Sigmoid colon (tissue), 6 donors: ENCODE measurements at regions not wholly inside any gene's neighbourhood (a gene's known extent, or its start where the extent isn't known, plus 50 kb on each side); places are given as distances from the start of the nearest gene placed in this dataset.

Experiments
- DNase-seq: peaks from one replicate; pipeline ENCODE4 v3.0.0-alpha.2; 2019
- H3K27ac ChIP-seq, 4 donors: fragments of 200-600 bp; sonication (generic); one replicate each; pipeline ENCODE4 v1.5.1; 2016 to 2019; ENCODE audit warnings: mild to moderate bottlenecking in 1 of 4
- H3K27me3 ChIP-seq, 3 donors: fragments of 200-600 bp; sonication (generic); one replicate each; pipeline ENCODE4 v1.5.1; 2019; ENCODE audit warnings: mild to moderate bottlenecking in 1 of 3
- H3K36me3 ChIP-seq, 4 donors: fragments of 200-600 bp; sonication (generic); one replicate each; pipeline ENCODE4 v1.5.1; 2016 to 2019
- H3K4me1 ChIP-seq, 4 donors: fragments of 200-600 bp; sonication (generic); one replicate each; pipeline ENCODE4 v1.5.1; 2017 to 2019
- H3K4me3 ChIP-seq, 4 donors: fragments of 200-600 bp; sonication (generic); one replicate each; pipeline ENCODE4 v1.5.1; 2017 to 2019; ENCODE audit warnings: mild to moderate bottlenecking in 2 of 4, moderate library complexity in 1 of 4
- H3K9me3 ChIP-seq, 4 donors: fragments of 200-600 bp in 3 of 4; sonication (generic) in 3 of 4; one replicate each; pipeline versions ENCODE4 v1.5.1 to v1.6.1; 2013 to 2019
- EP300 ChIP-seq, 4 donors: sonication (generic); formaldehyde crosslinking; IDR thresholded peaks; one replicate each; pipeline ENCODE4 v1.6.1; 2017; ENCODE audit warnings: antibody characterized with exemption in 4 of 4
- POLR2A ChIP-seq, 2 donors: fragments of 450-650 bp; IDR thresholded peaks; one replicate each; pipeline ENCODE4 v1.6.1; 2016; ENCODE audit warnings: antibody characterized with exemption in 2 of 2, mild to moderate bottlenecking in 2 of 2, moderate library complexity in 2 of 2
- POLR2AphosphoS5 ChIP-seq, 4 donors: sonication (generic); formaldehyde crosslinking; IDR thresholded peaks; one replicate each; pipeline ENCODE4 v1.6.1; 2017; ENCODE audit warnings: antibody characterized with exemption in 4 of 4
- WGBS, 2 donors: extraction: QIAGEN DNeasy Blood & Tissue Kit; methylation state at CpG; one replicate each; pipeline ENCODE4 v1.1.7; 2013; 5-methylcytosine and 5-hydroxymethylcytosine counted together
- intact Hi-C: fragments of 100-400 bp; cut with DNase I; formaldehyde crosslinking; loops from one replicate; pipeline ENCODE4 v1.15.1; 2023
- TF ChIP-seq, protein P1 (sequence below), 4 experiments: fragments of 450-650 bp in 3 of 4; fragments of 200-600 bp in 1 of 4; IDR thresholded peaks; one replicate each; pipeline ENCODE4 v1.5.1; 2016 to 2019; ENCODE audit warnings: antibody characterized with exemption in 4 of 4, mild to moderate bottlenecking in 3 of 4, moderate library complexity in 2 of 4
- donor health status: healthy with polysubstance abuse.
- donor health status: healthy.

DNA sequence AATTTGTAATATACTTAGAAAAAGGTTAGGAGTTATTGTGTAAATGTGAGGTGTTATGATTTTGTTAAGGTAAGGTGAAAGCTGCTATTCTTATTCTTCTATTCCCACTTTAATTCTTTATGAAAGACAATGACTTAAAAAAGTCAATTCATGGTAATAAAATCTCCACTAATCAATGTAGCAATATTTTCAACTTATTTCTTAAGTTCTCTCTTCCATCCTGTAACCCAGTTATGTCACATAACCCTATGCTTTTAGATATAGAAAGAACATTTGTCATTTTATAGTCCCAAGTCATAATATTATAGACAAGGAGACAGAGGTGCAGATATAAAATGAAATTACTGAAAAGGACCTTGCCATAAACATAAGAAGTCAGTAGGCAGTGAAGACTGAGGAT is 157.9 kb upstream of the SLC7A11 start:
- TF ChIP-seq POLR2A (IDR thresholded peaks at IDR 0.05) (no peak), POLR2AphosphoS5 (IDR thresholded peaks at IDR 0.05) (no peak), EP300 (IDR thresholded peaks at IDR 0.05) (no peak)
- TF ChIP-seq, protein P1, sequence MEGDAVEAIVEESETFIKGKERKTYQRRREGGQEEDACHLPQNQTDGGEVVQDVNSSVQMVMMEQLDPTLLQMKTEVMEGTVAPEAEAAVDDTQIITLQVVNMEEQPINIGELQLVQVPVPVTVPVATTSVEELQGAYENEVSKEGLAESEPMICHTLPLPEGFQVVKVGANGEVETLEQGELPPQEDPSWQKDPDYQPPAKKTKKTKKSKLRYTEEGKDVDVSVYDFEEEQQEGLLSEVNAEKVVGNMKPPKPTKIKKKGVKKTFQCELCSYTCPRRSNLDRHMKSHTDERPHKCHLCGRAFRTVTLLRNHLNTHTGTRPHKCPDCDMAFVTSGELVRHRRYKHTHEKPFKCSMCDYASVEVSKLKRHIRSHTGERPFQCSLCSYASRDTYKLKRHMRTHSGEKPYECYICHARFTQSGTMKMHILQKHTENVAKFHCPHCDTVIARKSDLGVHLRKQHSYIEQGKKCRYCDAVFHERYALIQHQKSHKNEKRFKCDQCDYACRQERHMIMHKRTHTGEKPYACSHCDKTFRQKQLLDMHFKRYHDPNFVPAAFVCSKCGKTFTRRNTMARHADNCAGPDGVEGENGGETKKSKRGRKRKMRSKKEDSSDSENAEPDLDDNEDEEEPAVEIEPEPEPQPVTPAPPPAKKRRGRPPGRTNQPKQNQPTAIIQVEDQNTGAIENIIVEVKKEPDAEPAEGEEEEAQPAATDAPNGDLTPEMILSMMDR (IDR thresholded peaks at IDR 0.05) = no peak
- no peaks in the 10 kb centered on the region for H3K27me3 ChIP-seq
- H3K27ac ChIP-seq = no peak overlapping the region
- no peaks in the 10 kb centered on the region for H3K36me3 ChIP-seq
- DNase-seq = no peak
- H3K9me3 ChIP-seq = no peaks in the 10 kb centered on the region
- no peak overlapping the region for H3K4me3 ChIP-seq
- intact Hi-C loops = no loop called here
- peaks cover 0 to 15% (median 11%) of the 10 kb centered on the region in 4 donors for H3K4me1 ChIP-seq

DNA sequence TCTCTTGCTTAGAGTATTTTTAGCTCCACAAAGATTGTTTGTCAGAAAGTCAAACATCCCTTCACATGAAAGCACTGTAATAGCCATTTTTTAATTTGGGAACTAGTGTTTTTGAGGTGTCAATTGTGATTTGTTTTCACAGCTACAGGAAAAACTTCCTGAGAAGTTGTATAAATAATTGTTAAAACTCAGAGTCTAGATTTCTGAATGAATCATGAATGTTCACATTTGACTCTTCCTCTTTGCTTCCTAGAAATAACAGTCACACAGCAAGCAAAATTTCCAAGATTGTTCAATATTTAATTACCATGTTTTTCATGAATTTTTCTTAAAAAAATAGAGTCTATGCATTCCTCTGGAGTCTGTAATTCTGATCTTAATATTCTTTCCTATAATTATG is 156.9 kb upstream of the SLC7A11 start:
- TF ChIP-seq, protein P1 (IDR thresholded peaks at IDR 0.05) = no peak
- TF ChIP-seq EP300 (IDR thresholded peaks at IDR 0.05) (no peak), POLR2AphosphoS5 (IDR thresholded peaks at IDR 0.05) (no peak), POLR2A (IDR thresholded peaks at IDR 0.05) (no peak)
- no peak for DNase-seq
- H3K36me3 ChIP-seq = no peaks in the 10 kb centered on the region
- no peak overlapping the region for H3K4me3 ChIP-seq
- intact Hi-C loops = no loop called here
- no peaks in the 10 kb centered on the region for H3K27me3 ChIP-seq
- no peaks in the 10 kb centered on the region for H3K9me3 ChIP-seq
- H3K4me1 ChIP-seq = peaks cover 0 to 15% (median 9%) of the 10 kb centered on the region in 4 donors
- H3K27ac ChIP-seq = no peak overlapping the region

DNA sequence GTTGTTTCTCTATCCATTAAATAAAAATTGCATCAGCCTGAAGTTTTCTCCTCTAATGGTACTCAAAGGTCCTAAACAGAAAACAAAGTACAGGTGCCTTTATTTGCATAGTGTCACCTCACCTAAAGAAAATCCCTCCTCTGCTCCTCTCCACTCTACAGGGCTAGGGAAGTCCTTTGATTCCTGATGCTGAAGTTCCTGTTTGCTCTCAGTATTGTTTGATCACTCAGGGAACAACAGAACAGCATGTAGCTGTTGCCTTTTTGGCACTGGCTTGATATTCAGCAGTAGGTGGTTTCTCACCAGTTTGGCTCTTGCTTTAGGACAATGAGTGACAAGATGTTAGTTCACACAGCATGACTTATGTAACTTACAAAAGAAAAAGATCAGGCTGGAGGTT is 156.2 kb upstream of the SLC7A11 start:
- peaks cover 0 to 15% (median 9%) of the 10 kb centered on the region in 4 donors for H3K4me1 ChIP-seq
- no peak overlapping the region for H3K27ac ChIP-seq
- H3K9me3 ChIP-seq = no peaks in the 10 kb centered on the region
- H3K36me3 ChIP-seq = no peaks in the 10 kb centered on the region
- TF ChIP-seq, protein P1 (IDR thresholded peaks at IDR 0.05) = no peak
- TF ChIP-seq POLR2A (IDR thresholded peaks at IDR 0.05) (no peak), EP300 (IDR thresholded peaks at IDR 0.05) (no peak), POLR2AphosphoS5 (IDR thresholded peaks at IDR 0.05) (no peak)
- H3K4me3 ChIP-seq = no peak overlapping the region
- intact Hi-C loops = no loop called here
- no peaks in the 10 kb centered on the region for H3K27me3 ChIP-seq
- no peak for DNase-seq

DNA sequence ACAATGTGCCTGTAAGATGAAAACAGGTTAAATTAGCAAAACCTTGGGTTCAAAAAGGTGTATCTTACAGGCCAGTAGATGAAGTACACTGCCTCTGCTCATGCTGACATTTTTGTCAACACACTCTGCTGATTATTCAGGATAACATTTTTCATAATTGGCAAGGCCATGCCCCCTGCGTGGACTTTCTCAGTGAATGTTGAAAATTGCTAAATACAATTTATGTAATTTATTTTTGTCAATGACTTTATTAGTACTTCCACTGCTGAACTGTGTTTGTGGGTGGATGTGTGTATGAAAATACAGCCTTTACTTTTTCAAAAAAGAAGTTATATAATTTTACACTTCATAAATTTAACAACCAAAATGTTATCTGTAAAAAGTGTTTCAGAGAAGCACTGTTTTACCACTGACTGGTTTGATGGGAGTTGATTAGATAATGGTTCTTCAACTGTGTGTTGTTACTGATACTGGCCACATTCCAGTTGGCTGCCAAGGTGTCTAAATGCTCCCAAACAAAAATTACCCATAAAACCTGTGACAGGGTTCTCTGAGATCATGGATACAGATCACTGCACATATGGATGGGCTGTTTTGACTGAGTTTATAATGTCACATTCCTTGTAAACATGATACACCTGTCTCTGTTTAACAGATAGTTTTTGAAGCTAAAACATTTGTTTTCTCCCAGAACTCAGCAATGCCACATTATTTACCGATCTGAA is 151.9 kb upstream of the SLC7A11 start:
- TF ChIP-seq, protein P1 (IDR thresholded peaks at IDR 0.05) = no peak
- no peak for TF ChIP-seq EP300 (IDR thresholded peaks at IDR 0.05)
- no peak for TF ChIP-seq POLR2A (IDR thresholded peaks at IDR 0.05)
- no peak for TF ChIP-seq POLR2AphosphoS5 (IDR thresholded peaks at IDR 0.05)
- Histone ChIP-seq H3K9me3 (no peaks in the 10 kb centered on the region), H3K4me3 (no peak overlapping the region), H3K27me3 (no peaks in the 10 kb centered on the region), H3K36me3 (no peaks in the 10 kb centered on the region), H3K27ac (no peak overlapping the region), H3K4me1 (no peaks in the 10 kb centered on the region)
- 72 to 79% methylated on average over 2 of the region's 2 CpGs for WGBS, 2 donors
- intact Hi-C loops = no loop called here
- DNase-seq = no peak

DNA sequence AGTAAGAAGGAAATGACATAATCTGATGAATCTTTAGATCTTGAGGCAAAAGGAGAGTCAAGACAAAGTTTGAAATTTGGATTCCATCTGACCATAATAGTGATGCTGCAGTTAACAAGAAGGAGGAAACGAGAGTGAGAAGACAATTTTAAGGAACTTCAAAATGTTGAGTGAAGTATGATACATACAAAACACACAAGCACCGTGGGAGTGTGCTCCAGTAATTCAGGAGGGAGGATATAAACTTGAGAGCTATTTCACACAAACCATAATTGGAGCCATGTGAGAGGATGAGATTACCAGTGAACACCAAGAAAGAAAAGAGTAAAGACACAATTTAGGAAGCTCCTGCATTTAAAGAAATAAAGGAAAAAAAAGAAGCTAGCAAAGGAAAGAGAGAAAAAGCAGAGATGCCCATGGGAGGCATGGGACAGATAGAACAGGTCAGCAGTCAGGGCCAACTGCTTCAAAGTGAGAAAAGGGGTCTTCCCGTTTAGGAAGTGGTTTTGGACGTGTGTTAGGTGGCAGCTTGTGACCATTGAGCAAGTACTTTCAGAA is 150.7 kb upstream of the SLC7A11 start:
- no peaks in the 10 kb centered on the region for H3K9me3 ChIP-seq
- no peak for DNase-seq
- H3K36me3 ChIP-seq = no peaks in the 10 kb centered on the region
- 71 to 78% methylated on average over 4 of the region's 4 CpGs for WGBS, 2 donors
- H3K27ac ChIP-seq = no peak overlapping the region
- TF ChIP-seq POLR2A (IDR thresholded peaks at IDR 0.05) (no peak), EP300 (IDR thresholded peaks at IDR 0.05) (no peak), POLR2AphosphoS5 (IDR thresholded peaks at IDR 0.05) (no peak)
- TF ChIP-seq, protein P1 (IDR thresholded peaks at IDR 0.05) = no peak
- H3K4me3 ChIP-seq = no peak overlapping the region
- no peaks in the 10 kb centered on the region for H3K4me1 ChIP-seq
- no peaks in the 10 kb centered on the region for H3K27me3 ChIP-seq
- intact Hi-C loops = no loop called here
